ENCODE measurements at regions not wholly inside any gene's neighbourhood (a gene's known extent, or its start where the extent isn't known, plus 50 kb on each side); places are given as distances from the start of the nearest gene placed in this dataset.

GRCh38 chr12:97211416-97211930 lies 251.1 kb upstream of the RMST start:
- TF ChIP-seq CTCF (optimal IDR thresholded peaks at IDR 0.05 in 1 of 3, IDR thresholded peaks at IDR 0.05 in 1 of 3, conservative IDR thresholded peaks at IDR 0.05 in 1 of 3; ENCODE audit: extremely low read depth in 1 of 3, insufficient read depth in 2 of 3, low read length in 3 of 3) (no peak), EZH2 (IDR thresholded peaks at IDR 0.05; ENCODE audit: low read length) (no peak)
